ENCODE measurements at regions not wholly inside any gene's neighbourhood (a gene's known extent, or its start where the extent isn't known, plus 50 kb on each side); places are given as distances from the start of the nearest gene placed in this dataset.
A peak's percentile ranks its signal among the peaks of the same experiment; 100 is the strongest.

GRCh38 chr5:61647672-61648071, 315.6 kb downstream of the ZSWIM6 start:
- in situ Hi-C loops (cut with MboI; ENCODE audit: low pct_unique_long_range_greater_than_20kb, low sequenced_read_pairs) = no loop called here

GRCh38 chr5:61649231-61649630, 317.2 kb downstream of the ZSWIM6 start:
- in situ Hi-C loops (cut with MboI; ENCODE audit: low pct_unique_long_range_greater_than_20kb, low sequenced_read_pairs) = no loop called here
- DNase-seq = no peak

More at GRCh38 chr5:61647672-61648071, 315.6 kb downstream of the ZSWIM6 start:
- no peak for DNase-seq

GRCh38 chr5:61649971-61650370, 317.9 kb downstream of the ZSWIM6 start:
- no peak for DNase-seq
- in situ Hi-C loops (cut with MboI; ENCODE audit: low pct_unique_long_range_greater_than_20kb, low sequenced_read_pairs) = loop anchor here (25.0 kb wide), 1 partner anchor 588 kb away; no protein-coding TSS in a partner anchor

GRCh38 chr5:61650661-61651060, 318.6 kb downstream of the ZSWIM6 start:
- in situ Hi-C loops (cut with MboI; ENCODE audit: low pct_unique_long_range_greater_than_20kb, low sequenced_read_pairs) = loop anchor here (25.0 kb wide), 1 partner anchor 588 kb away; no protein-coding TSS in a partner anchor

GRCh38 chr5:61651195-61651594, 319.1 kb downstream of the ZSWIM6 start:
- in situ Hi-C loops (cut with MboI; ENCODE audit: low pct_unique_long_range_greater_than_20kb, low sequenced_read_pairs) = loop anchor here (25.0 kb wide), 1 partner anchor 589 kb away; no protein-coding TSS in a partner anchor
- no peak for DNase-seq

More at GRCh38 chr5:61650661-61651060, 318.6 kb downstream of the ZSWIM6 start:
- DNase-seq = no peak

- in situ Hi-C loops (cut with MboI; ENCODE audit: low pct_unique_long_range_greater_than_20kb, low sequenced_read_pairs) = loop anchor here (25.0 kb wide), 1 partner anchor 591 kb away; no protein-coding TSS in a partner anchor
Observed at GRCh38 chr5:61652916-61653315, 320.9 kb downstream of the ZSWIM6 start.

GRCh38 chr5:61653807-61654580, 321.9 kb downstream of the ZSWIM6 start:
- no peak for DNase-seq
- in situ Hi-C loops (cut with MboI; ENCODE audit: low pct_unique_long_range_greater_than_20kb, low sequenced_read_pairs) = loop anchor here (25.0 kb wide), 1 partner anchor 592 kb away; no protein-coding TSS in a partner anchor

More at GRCh38 chr5:61652916-61653315, 320.9 kb downstream of the ZSWIM6 start:
- DNase-seq = no peak

GRCh38 chr5:61654876-61655275, 322.8 kb downstream of the ZSWIM6 start:
- in situ Hi-C loops (cut with MboI; ENCODE audit: low pct_unique_long_range_greater_than_20kb, low sequenced_read_pairs) = loop anchor here (25.0 kb wide), 1 partner anchor 593 kb away; no protein-coding TSS in a partner anchor
- no peak for DNase-seq

- no peak for DNase-seq
Observed at GRCh38 chr5:61657010-61657409, 325.0 kb downstream of the ZSWIM6 start.

GRCh38 chr5:61657686-61658085, 325.6 kb downstream of the ZSWIM6 start:
- DNase-seq = no peak
- in situ Hi-C loops (cut with MboI; ENCODE audit: low pct_unique_long_range_greater_than_20kb, low sequenced_read_pairs) = loop anchor here (25.0 kb wide), 1 partner anchor 595 kb away; no protein-coding TSS in a partner anchor

More at GRCh38 chr5:61657010-61657409, 325.0 kb downstream of the ZSWIM6 start:
- in situ Hi-C loops (cut with MboI; ENCODE audit: low pct_unique_long_range_greater_than_20kb, low sequenced_read_pairs) = loop anchor here (25.0 kb wide), 1 partner anchor 595 kb away; no protein-coding TSS in a partner anchor

- in situ Hi-C loops (cut with MboI; ENCODE audit: low pct_unique_long_range_greater_than_20kb, low sequenced_read_pairs) = loop anchor here (25.0 kb wide), 1 partner anchor 596 kb away; no protein-coding TSS in a partner anchor
- peak; percentile 83 for DNase-seq
Observed at GRCh38 chr5:61658592-61659008, 326.5 kb downstream of the ZSWIM6 start.

GRCh38 chr5:61659221-61659696, 327.2 kb downstream of the ZSWIM6 start:
- in situ Hi-C loops (cut with MboI; ENCODE audit: low pct_unique_long_range_greater_than_20kb, low sequenced_read_pairs) = loop anchor here (25.0 kb wide), 1 partner anchor 597 kb away; no protein-coding TSS in a partner anchor
- no peak for DNase-seq

- no peak for DNase-seq
- in situ Hi-C loops (cut with MboI; ENCODE audit: low pct_unique_long_range_greater_than_20kb, low sequenced_read_pairs) = loop anchor here (25.0 kb wide), 1 partner anchor 600 kb away; no protein-coding TSS in a partner anchor
Observed at GRCh38 chr5:61662670-61663069, 330.6 kb downstream of the ZSWIM6 start.

- in situ Hi-C loops (cut with MboI; ENCODE audit: low pct_unique_long_range_greater_than_20kb, low sequenced_read_pairs) = loop anchor here (25.0 kb wide), 1 partner anchor 604 kb away; no protein-coding TSS in a partner anchor
Observed at GRCh38 chr5:61666064-61666621, 334.1 kb downstream of the ZSWIM6 start.

GRCh38 chr5:61667525-61668218, 335.6 kb downstream of the ZSWIM6 start:
- in situ Hi-C loops (cut with MboI; ENCODE audit: low pct_unique_long_range_greater_than_20kb, low sequenced_read_pairs) = loop anchor here (25.0 kb wide), 1 partner anchor 605 kb away; no protein-coding TSS in a partner anchor
- peak; percentile 11 for DNase-seq

More at GRCh38 chr5:61666064-61666621, 334.1 kb downstream of the ZSWIM6 start:
- no peak for DNase-seq

- no peak for DNase-seq
- in situ Hi-C loops (cut with MboI; ENCODE audit: low pct_unique_long_range_greater_than_20kb, low sequenced_read_pairs) = loop anchor here (25.0 kb wide), 1 partner anchor 607 kb away; no protein-coding TSS in a partner anchor
Observed at GRCh38 chr5:61669531-61669930, 337.5 kb downstream of the ZSWIM6 start.

- in situ Hi-C loops (cut with MboI; ENCODE audit: low pct_unique_long_range_greater_than_20kb, low sequenced_read_pairs) = loop anchor here (25.0 kb wide), 1 partner anchor 609 kb away; no protein-coding TSS in a partner anchor
- DNase-seq = no peak
Observed at GRCh38 chr5:61670941-61671340, 338.9 kb downstream of the ZSWIM6 start.

- peak; percentile 21 for DNase-seq
- in situ Hi-C loops (cut with MboI; ENCODE audit: low pct_unique_long_range_greater_than_20kb, low sequenced_read_pairs) = loop anchor here (25.0 kb wide), 1 partner anchor 611 kb away; no protein-coding TSS in a partner anchor
Observed at GRCh38 chr5:61673007-61673735, 341.1 kb downstream of the ZSWIM6 start.
